ENCODE measurements at regions not wholly inside any gene's neighbourhood (a gene's known extent, or its start where the extent isn't known, plus 50 kb on each side); places are given as distances from the start of the nearest gene placed in this dataset.

DNA sequence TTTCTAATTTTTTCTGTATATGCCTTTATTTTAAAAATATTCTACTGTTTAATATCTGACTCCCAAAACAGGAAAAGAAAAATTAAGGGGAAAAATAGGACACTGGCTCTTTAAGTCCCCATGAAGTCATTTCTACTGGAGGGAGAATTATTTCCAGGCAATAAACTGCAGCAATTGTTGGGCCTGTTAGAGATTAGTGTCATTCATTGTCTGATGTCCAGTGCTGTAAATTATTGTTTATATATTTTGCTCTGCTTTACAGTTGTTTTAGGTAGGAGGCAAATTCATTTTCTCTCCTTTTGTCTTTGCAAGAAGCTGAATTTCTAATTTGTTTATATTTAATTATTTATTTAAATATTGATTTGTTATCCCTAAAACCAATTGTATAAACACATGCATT is 906.0 kb upstream of the CDH10 start (continued):
- TF ChIP-seq TEAD4 (IDR thresholded peaks at IDR 0.05; ENCODE audit: low read depth, low read length) (no peak), RFX5 (IDR thresholded peaks at IDR 0.05; ENCODE audit: borderline replicate concordance, low read depth, low read length) (no peak)

Measured in H1 (cell line).